Stimulated activated CD4-positive, alpha-beta T cell treated with anti-CD3 and anti-CD28 coated beads, Interleukin-4, amount 100 ng/mL, for 24 hours (primary cell): ENCODE measurements at regions not wholly inside any gene's neighbourhood (a gene's known extent, or its start where the extent isn't known, plus 50 kb on each side); places are given as distances from the start of the nearest gene placed in this dataset.
"Not testable (repeated sequence)": the region's sequence is repeated elsewhere in the genome, so short reads cannot be mapped to it uniquely, and the experiment has no call there.

Experiments used
- DNase-seq: peaks from one replicate; pipeline ENCODE4 v3.0.0-alpha.2; 2020

GRCh38 chr3:153623834-153624233 lies 461.8 kb downstream of the RAP2B start:
- DNase-seq: no peak

- peak; percentile 51 for DNase-seq
These were observed 462.4 kb downstream of the RAP2B start for GRCh38 chr3:153624310-153625030.

- DNase-seq: no peak
These were observed 463.5 kb downstream of the RAP2B start for GRCh38 chr3:153625506-153625905.

GRCh38 chr3:153626158-153626557 lies 464.1 kb downstream of the RAP2B start:
- DNase-seq: peak; percentile 33

GRCh38 chr3:153628591-153628990 lies 466.6 kb downstream of the RAP2B start:
- no peak for DNase-seq

- DNase-seq: no peak
These were observed 467.1 kb downstream of the RAP2B start for GRCh38 chr3:153629148-153629547.

- DNase-seq: no peak
These were observed 469.1 kb downstream of the RAP2B start for GRCh38 chr3:153631102-153631501.

- DNase-seq: no peak
These were observed 469.6 kb downstream of the RAP2B start for GRCh38 chr3:153631664-153632063.

- DNase-seq: no peak
These were observed 471.4 kb downstream of the RAP2B start for GRCh38 chr3:153633407-153633806.

GRCh38 chr3:153634683-153635082 lies 472.7 kb downstream of the RAP2B start:
- no peak for DNase-seq

GRCh38 chr3:153639631-153640030 lies 477.6 kb downstream of the RAP2B start:
- no peak for DNase-seq

- no peak for DNase-seq
These were observed 479.0 kb downstream of the RAP2B start for GRCh38 chr3:153640689-153641665.

- not testable (repeated sequence) for DNase-seq
These were observed 478.6 kb upstream of the ARHGEF26 start for GRCh38 chr3:153642576-153642975.

GRCh38 chr3:153643471-153643870 lies 477.7 kb upstream of the ARHGEF26 start:
- not testable (repeated sequence) for DNase-seq

- no peak for DNase-seq
These were observed 471.8 kb upstream of the ARHGEF26 start for GRCh38 chr3:153649286-153649839.

- no peak for DNase-seq
These were observed 469.1 kb upstream of the ARHGEF26 start for GRCh38 chr3:153652076-153652475.

- no peak for DNase-seq
These were observed 464.1 kb upstream of the ARHGEF26 start for GRCh38 chr3:153657046-153657445.

GRCh38 chr3:153657461-153657860 lies 463.7 kb upstream of the ARHGEF26 start:
- no peak for DNase-seq

GRCh38 chr3:153658136-153658535 lies 463.1 kb upstream of the ARHGEF26 start:
- DNase-seq: no peak

- no peak for DNase-seq
These were observed 454.0 kb upstream of the ARHGEF26 start for GRCh38 chr3:153666991-153667740.

GRCh38 chr3:153669527-153669926 lies 451.7 kb upstream of the ARHGEF26 start:
- DNase-seq: no peak

- DNase-seq: no peak
These were observed 450.6 kb upstream of the ARHGEF26 start for GRCh38 chr3:153670577-153670976.

- no peak for DNase-seq
These were observed 447.3 kb upstream of the ARHGEF26 start for GRCh38 chr3:153673853-153674252.
